Esophagus squamous epithelium (tissue), 5 donors: ENCODE measurements at regions not wholly inside any gene's neighbourhood (a gene's known extent, or its start where the extent isn't known, plus 50 kb on each side); places are given as distances from the start of the nearest gene placed in this dataset.

Experiments used
- DNase-seq: peaks from one replicate; lab custom pipeline; 2025; lab: John Stamatoyannopoulos, UW
- H3K27ac ChIP-seq, 4 donors: fragments of 200-600 bp; sonication (generic); one replicate each; pipeline ENCODE4 v1.5.1; 2016 to 2019; ENCODE audit warnings: mild to moderate bottlenecking in 1 of 4
- H3K27me3 ChIP-seq, 4 donors: fragments of 200-600 bp; sonication (generic); 1 replicate in 3 of 4; 2 replicates in 1 of 4; pipeline versions ENCODE4 v1.5.1 to v1.6.0; 2017 to 2021; ENCODE audit warnings: antibody characterized with exemption in 1 of 4
- H3K36me3 ChIP-seq, 3 donors: fragments of 200-600 bp; sonication (generic); one replicate each; pipeline ENCODE4 v1.5.1; 2016 to 2019
- H3K4me1 ChIP-seq, 3 donors: fragments of 200-600 bp; sonication (generic); one replicate each; pipeline ENCODE4 v1.5.1; 2017 to 2019
- H3K4me3 ChIP-seq, 4 donors: fragments of 200-600 bp; sonication (generic); 1 replicate in 3 of 4; 2 replicates in 1 of 4; pipeline ENCODE4 v1.5.1; 2016 to 2019; ENCODE audit warnings: mild to moderate bottlenecking in 2 of 4, moderate library complexity in 1 of 4
- H3K9me3 ChIP-seq, 3 donors: fragments of 200-600 bp; sonication (generic); one replicate each; pipeline ENCODE4 v1.5.1; 2016 to 2019
- POLR2A ChIP-seq, 4 donors: fragments of 450-650 bp; IDR thresholded peaks; one replicate each; pipeline ENCODE4 v1.6.1; 2017; ENCODE audit warnings: antibody characterized with exemption in 4 of 4, mild to moderate bottlenecking in 4 of 4, moderate library complexity in 3 of 4
- WGBS, 2 donors: methylation state at CpG; one replicate each; pipeline ENCODE4 v1.1.5; 2018; 5-methylcytosine and 5-hydroxymethylcytosine counted together
- intact Hi-C: fragments of 100-400 bp; cut with DNase I; formaldehyde crosslinking; loops from one replicate; pipeline ENCODE4 v1.15.0; 2022
- TF ChIP-seq, protein P1 (sequence below), 6 experiments: fragments of 450-650 bp in 4 of 6; fragments of 200-600 bp in 2 of 6; sonication (generic) in 2 of 6; IDR thresholded peaks; one replicate each; pipeline ENCODE4 v1.5.1; 2016 to 2019; ENCODE audit warnings: antibody characterized with exemption in 6 of 6, mild to moderate bottlenecking in 4 of 6, moderate library complexity in 4 of 6
- donor health status: DM: yes; HTN: yes; CAD: no.

GRCh38 chr11:70805243-70805642 lies 406.9 kb downstream of the CTTN start:
- no peak for DNase-seq
- H3K4me3 ChIP-seq = no peak overlapping the region

DNA sequence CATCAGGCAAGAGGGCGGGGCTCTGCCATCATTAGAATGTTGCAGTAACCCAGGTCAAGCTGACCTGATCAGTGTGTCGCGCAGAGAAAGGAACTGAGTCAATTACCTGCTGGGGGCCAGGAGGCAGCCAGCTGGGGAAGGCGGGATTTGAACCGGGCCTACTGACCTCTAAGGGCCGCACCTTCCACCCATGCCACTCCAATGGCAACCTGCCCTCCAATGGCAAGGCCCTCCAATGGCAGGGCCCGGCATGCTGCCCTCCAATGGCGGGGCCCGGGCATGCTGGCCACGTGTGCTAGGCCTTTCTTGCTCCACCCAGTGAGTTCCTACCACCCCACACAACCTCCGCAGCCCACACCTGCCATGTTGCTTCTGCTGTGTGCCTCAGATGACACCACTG lies 407.6 kb downstream of the CTTN start:
- no peaks in the 10 kb centered on the region for H3K4me1 ChIP-seq
- TF ChIP-seq, protein P1, sequence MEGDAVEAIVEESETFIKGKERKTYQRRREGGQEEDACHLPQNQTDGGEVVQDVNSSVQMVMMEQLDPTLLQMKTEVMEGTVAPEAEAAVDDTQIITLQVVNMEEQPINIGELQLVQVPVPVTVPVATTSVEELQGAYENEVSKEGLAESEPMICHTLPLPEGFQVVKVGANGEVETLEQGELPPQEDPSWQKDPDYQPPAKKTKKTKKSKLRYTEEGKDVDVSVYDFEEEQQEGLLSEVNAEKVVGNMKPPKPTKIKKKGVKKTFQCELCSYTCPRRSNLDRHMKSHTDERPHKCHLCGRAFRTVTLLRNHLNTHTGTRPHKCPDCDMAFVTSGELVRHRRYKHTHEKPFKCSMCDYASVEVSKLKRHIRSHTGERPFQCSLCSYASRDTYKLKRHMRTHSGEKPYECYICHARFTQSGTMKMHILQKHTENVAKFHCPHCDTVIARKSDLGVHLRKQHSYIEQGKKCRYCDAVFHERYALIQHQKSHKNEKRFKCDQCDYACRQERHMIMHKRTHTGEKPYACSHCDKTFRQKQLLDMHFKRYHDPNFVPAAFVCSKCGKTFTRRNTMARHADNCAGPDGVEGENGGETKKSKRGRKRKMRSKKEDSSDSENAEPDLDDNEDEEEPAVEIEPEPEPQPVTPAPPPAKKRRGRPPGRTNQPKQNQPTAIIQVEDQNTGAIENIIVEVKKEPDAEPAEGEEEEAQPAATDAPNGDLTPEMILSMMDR (IDR thresholded peaks at IDR 0.05) = no peak
- no peak for TF ChIP-seq POLR2A (IDR thresholded peaks at IDR 0.05)
- H3K36me3 ChIP-seq = no peaks in the 10 kb centered on the region
- no peaks in the 10 kb centered on the region for H3K9me3 ChIP-seq
- H3K27ac ChIP-seq = no peak overlapping the region
- H3K4me3 ChIP-seq = no peak overlapping the region
- H3K27me3 ChIP-seq = no peaks in the 10 kb centered on the region
- no peak for DNase-seq
- intact Hi-C loops = no loop called here
- 90 to 95% methylated on average over 10 to 11 of the region's 11 CpGs for WGBS, 2 donors

More at GRCh38 chr11:70805243-70805642, 406.9 kb downstream of the CTTN start:
- WGBS, 2 donors = 71 to 82% methylated on average over 5 to 6 of the region's 7 CpGs
- intact Hi-C loops = no loop called here
- H3K27ac ChIP-seq = no peak overlapping the region
- H3K36me3 ChIP-seq = no peaks in the 10 kb centered on the region
- H3K4me1 ChIP-seq = no peaks in the 10 kb centered on the region
- H3K9me3 ChIP-seq = no peaks in the 10 kb centered on the region
- H3K27me3 ChIP-seq = no peaks in the 10 kb centered on the region
- TF ChIP-seq, protein P1 (IDR thresholded peaks at IDR 0.05) = no peak
- no peak for TF ChIP-seq POLR2A (IDR thresholded peaks at IDR 0.05)

GRCh38 chr11:70806461-70807194 lies 408.3 kb downstream of the CTTN start:
- intact Hi-C loops = no loop called here

DNA sequence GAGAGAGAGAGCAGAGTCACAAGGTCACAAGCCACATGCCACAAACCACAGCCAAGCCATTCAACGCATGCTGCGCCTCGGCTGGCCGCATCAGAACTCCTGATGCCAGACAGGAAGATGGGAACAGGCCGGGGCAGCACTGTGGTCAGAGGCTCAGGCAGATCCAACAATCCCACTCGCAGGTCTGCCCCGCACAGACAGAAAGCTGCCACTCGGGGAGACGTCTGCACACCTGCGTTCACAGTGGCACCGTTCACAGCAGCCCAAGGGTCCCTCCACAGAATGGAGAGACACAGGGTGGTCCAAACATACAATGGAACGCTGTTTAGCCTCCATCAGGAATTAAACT lies 408.8 kb downstream of the CTTN start:
- Histone ChIP-seq H3K4me1 (no peaks in the 10 kb centered on the region), H3K9me3 (no peaks in the 10 kb centered on the region), H3K36me3 (no peaks in the 10 kb centered on the region), H3K27me3 (no peaks in the 10 kb centered on the region), H3K4me3 (no peak overlapping the region), H3K27ac (no peak overlapping the region)
- TF ChIP-seq, protein P1 (IDR thresholded peaks at IDR 0.05) = no peak
- intact Hi-C loops = no loop called here
- no peak for DNase-seq
- WGBS, 2 donors = 86 to 89% methylated on average over 3 to 12 of the region's 12 CpGs

More at GRCh38 chr11:70806461-70807194, 408.3 kb downstream of the CTTN start:
- no peak overlapping the region for H3K4me3 ChIP-seq
- TF ChIP-seq, protein P1 (IDR thresholded peaks at IDR 0.05) = no peak
- no peak for TF ChIP-seq POLR2A (IDR thresholded peaks at IDR 0.05)
- DNase-seq = no peak
- no peaks in the 10 kb centered on the region for H3K4me1 ChIP-seq
- 87 to 92% methylated on average over 7 to 9 of the region's 27 CpGs for WGBS, 2 donors
- H3K36me3 ChIP-seq = no peaks in the 10 kb centered on the region
- no peaks in the 10 kb centered on the region for H3K27me3 ChIP-seq
- H3K27ac ChIP-seq = no peak overlapping the region
- H3K9me3 ChIP-seq = no peaks in the 10 kb centered on the region

DNA sequence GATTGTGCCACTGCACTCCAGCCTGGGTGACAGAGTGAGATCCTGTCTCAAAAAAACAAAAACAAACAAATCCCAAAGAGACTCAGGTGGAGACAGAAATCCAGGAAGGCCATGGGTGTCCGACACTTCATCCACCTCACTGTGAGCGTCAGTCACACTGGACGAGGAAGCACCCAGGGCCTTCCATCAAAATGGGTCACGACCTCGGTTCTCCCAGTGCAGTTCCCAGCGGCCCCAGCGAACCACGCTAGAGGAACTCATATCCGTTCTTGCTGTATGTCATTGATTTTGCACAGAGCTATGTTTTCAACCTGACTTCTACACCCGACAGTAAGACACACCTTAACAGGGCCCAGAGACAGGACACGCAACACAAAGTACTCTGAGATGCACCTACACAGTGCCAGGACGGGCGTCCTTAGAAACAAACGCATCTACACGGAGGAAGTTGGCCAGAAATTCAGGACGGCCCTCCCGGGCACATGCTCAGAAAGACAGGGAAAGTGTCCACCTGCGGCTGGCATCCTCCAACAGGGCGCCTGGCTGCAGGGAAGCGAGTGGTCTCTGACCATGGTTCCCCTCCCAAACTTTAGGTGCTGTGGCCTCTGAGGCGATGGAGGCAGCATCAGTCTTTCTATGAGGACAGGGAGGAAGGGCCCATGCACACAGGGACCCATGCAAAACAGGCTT lies 410.5 kb downstream of the CTTN start:
- WGBS, 2 donors = 84 to 91% methylated on average over 17 to 21 of the region's 21 CpGs
- Histone ChIP-seq H3K27ac (no peak overlapping the region), H3K27me3 (no peaks in the 10 kb centered on the region), H3K4me1 (no peaks in the 10 kb centered on the region), H3K9me3 (no peaks in the 10 kb centered on the region), H3K4me3 (no peak overlapping the region), H3K36me3 (no peaks in the 10 kb centered on the region)
- TF ChIP-seq, protein P1 (IDR thresholded peaks at IDR 0.05) = no peak
- TF ChIP-seq POLR2A (IDR thresholded peaks at IDR 0.05) = no peak
- no peak for DNase-seq
- intact Hi-C loops = no loop called here
